Thyroid gland (tissue), 4 donors: ENCODE measurements at regions not wholly inside any gene's neighbourhood (a gene's known extent, or its start where the extent isn't known, plus 50 kb on each side); places are given as distances from the start of the nearest gene placed in this dataset.

Source experiments
- POLR2A ChIP-seq, 2 donors: fragments of 450-650 bp; IDR thresholded peaks; one replicate each; pipeline ENCODE4 v1.6.1; 2017; ENCODE audit warnings: antibody characterized with exemption in 2 of 2, mild to moderate bottlenecking in 2 of 2, moderate library complexity in 1 of 2
- TF ChIP-seq, protein P1 (sequence below), 6 experiments: fragments of 200-600 bp in 3 of 6; fragments of 450-650 bp in 3 of 6; sonication (generic) in 3 of 6; IDR thresholded peaks; one replicate each; pipeline ENCODE4 v1.5.1; 2016 to 2019; ENCODE audit warnings: antibody characterized with exemption in 6 of 6, mild to moderate bottlenecking in 2 of 6, inconsistent platforms in 1 of 6, moderate library complexity in 1 of 6

- TF ChIP-seq, protein P1, sequence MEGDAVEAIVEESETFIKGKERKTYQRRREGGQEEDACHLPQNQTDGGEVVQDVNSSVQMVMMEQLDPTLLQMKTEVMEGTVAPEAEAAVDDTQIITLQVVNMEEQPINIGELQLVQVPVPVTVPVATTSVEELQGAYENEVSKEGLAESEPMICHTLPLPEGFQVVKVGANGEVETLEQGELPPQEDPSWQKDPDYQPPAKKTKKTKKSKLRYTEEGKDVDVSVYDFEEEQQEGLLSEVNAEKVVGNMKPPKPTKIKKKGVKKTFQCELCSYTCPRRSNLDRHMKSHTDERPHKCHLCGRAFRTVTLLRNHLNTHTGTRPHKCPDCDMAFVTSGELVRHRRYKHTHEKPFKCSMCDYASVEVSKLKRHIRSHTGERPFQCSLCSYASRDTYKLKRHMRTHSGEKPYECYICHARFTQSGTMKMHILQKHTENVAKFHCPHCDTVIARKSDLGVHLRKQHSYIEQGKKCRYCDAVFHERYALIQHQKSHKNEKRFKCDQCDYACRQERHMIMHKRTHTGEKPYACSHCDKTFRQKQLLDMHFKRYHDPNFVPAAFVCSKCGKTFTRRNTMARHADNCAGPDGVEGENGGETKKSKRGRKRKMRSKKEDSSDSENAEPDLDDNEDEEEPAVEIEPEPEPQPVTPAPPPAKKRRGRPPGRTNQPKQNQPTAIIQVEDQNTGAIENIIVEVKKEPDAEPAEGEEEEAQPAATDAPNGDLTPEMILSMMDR (IDR thresholded peaks at IDR 0.05): no peak
- TF ChIP-seq POLR2A (IDR thresholded peaks at IDR 0.05): no peak
These were observed 121.7 kb upstream of the SLC5A12 start for GRCh38 chr11:26843539-26843938.
